ENCODE measurements at regions not wholly inside any gene's neighbourhood (a gene's known extent, or its start where the extent isn't known, plus 50 kb on each side); places are given as distances from the start of the nearest gene placed in this dataset.
"Not testable (repeated sequence)": the region's sequence is repeated elsewhere in the genome, so short reads cannot be mapped to it uniquely, and the experiment has no call there.

- no peak for DNase-seq
Measured at GRCh38 chr5:103425686-103426454, 136.7 kb downstream of the NUDT12 start.

DNA sequence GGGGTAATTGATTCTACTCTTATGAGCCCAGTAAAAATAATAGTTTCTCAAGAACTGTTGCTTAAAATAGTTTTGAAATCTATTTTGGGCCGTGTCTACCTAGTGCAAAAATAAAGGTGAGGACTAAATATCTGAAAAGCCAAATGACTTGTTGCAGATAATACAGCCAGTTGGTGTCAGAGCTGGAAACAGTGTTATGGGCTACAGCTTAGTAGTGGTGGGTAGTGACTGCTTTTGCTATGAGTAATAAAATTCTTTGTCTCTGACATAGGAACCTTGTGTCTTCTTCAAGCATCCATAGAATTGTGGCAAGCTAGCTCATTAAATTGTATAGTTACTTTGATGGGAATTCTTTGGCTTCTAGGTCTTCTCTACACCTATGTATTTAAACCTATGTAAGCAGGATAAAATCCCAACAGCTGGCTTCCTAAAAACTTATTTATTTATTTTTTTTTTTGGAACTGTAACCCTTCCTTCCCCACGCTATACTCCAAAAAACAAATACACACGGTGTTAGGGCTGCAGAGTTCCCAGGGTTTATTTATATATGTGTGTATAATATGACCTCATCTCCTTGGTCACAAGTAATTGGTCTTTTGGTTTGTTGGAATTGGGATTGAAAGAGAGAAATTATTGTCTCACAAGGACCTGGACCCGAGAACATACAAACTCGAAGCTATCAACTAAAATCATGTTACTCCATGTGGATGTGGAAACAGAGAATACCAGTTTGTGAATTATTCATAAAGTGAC, 138.0 kb downstream of the NUDT12 start:
- DNase-seq, result no peak

- no peak for DNase-seq
Measured at GRCh38 chr5:103424026-103424425, 138.6 kb downstream of the NUDT12 start.

GRCh38 chr5:103422756-103423155, 139.8 kb downstream of the NUDT12 start:
- DNase-seq, result no peak

- no peak for DNase-seq
Measured at GRCh38 chr5:103414604-103415003, 148.0 kb downstream of the NUDT12 start.

DNA sequence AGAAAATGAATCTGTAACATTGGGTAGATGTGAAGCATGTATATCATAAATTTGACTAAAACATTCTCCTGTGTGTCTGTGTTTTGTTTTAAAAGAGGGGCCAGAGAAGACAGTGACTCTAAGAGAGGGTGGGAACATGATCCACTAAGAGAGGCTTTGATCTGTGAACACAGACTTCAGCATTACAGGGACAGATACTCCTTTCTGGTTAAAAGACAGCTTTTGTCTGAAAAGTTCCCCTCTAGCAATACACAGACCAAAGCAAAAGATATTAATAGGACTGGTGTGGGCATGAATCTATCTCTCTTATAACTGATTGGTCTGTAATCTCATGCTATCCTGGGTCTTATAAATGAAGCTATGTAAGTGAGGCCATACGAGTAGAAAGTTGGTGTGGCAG, 150.9 kb downstream of the NUDT12 start:
- no peak for DNase-seq

- DNase-seq, result no peak
Measured at GRCh38 chr5:103410172-103410571, 151.6 kb downstream of the MACIR start.

GRCh38 chr5:103409013-103409670, 150.6 kb downstream of the MACIR start:
- no peak for DNase-seq

DNA sequence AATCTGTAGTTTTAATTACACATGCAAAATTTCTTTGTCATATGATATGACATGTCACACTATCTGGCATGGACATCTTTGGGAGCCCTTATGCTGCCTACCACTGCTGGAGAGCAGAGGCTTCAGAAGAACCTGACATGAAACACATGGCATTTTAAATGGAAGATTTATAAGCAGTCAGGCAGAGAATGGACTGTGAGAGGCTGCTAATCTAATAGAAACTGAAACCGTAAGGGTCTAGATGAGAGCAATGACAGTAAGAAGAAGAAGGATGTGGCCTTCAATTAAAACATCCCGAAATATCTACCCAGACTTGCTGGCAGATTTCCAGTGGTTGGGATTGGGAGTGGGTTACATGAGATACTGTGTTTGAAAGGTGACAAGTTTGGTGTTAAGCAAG, 149.8 kb downstream of the MACIR start:
- DNase-seq, result no peak

GRCh38 chr5:103407402-103407801, 148.8 kb downstream of the MACIR start:
- no peak for DNase-seq

DNA sequence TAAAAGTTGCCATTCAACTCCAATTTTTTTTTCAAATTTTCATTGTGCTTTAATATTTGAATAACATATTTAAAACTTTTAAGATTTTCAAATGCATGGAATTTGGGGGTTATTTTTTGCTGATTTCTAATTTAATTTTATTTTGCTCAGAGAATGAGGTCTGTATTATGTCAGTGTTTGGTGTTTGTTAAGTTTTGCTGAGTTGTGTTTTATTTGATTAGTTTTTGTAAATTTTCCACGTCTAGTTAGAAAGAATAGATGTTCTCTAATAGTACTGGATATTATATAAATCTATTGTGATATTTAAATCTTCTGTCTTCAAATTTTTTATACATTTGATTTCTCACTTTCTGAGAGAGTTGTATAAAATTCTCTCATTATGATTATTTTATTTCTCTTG, 145.9 kb downstream of the MACIR start:
- no peak for DNase-seq

GRCh38 chr5:103402851-103403250, 144.3 kb downstream of the MACIR start:
- DNase-seq, result no peak

DNA sequence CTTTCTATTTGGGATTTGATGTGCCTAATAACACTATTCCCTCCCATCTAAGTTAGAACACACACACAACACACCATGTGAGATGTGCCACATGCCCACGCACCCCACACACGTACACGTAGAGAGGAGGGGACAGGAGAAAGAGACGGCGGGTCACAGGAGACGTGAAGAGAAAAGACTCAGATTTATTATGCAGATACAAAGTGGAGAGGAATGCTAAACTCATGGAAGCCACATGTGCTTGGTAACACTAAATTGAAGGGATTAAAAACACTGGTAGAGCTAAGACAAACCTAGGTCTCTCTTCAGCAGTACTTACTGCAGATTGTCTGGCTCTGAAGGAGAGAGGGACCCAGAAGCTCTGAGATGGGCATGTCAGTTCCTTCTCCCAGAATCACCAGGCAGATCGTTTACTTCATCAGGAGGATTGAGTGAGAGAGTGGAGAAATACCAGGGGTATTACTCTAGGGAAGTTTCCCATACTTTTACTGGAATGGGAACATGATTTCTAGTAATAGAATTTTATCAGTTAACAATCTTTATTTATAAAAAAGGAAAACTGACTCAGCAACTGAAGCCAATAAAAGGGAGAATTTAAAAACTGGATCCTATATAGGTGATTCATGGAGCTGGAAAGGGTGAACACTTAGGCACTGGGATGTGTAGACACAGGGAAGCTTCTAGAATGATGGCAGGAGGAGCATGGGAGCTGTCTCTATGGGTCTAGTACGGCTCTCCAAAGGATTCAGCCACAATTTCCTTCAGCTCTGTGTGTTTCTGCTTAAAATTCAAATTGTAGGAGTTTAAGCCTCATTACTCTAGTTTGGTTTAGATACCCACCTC, 139.4 kb downstream of the MACIR start:
- DNase-seq, result no peak

- no peak for DNase-seq
Measured at GRCh38 chr5:103394676-103395075, 136.1 kb downstream of the MACIR start.

GRCh38 chr5:103393101-103393754, 134.7 kb downstream of the MACIR start:
- DNase-seq, result no peak

DNA sequence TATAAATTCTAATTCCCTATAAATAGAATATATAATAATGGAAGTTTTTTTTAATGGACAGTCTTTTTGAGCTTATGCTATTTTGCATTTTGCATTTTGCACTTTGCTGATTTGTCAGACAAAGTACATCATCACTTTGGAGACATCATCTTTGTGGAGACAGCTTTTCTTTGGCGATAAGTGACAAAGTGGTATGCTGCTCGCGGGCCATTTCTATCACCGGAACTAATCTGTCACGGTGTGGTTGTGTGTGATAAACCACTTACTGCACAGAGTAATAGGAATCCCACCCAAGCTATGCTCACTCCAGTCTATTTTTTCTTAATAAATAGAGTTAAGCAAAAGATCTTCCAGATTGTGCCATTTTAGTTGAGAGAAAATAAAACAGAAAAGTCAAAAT, 133.1 kb downstream of the MACIR start:
- no peak for DNase-seq

- DNase-seq, result no peak
Measured at GRCh38 chr5:103389846-103390245, 131.3 kb downstream of the MACIR start.

GRCh38 chr5:103389357-103389756, 130.8 kb downstream of the MACIR start:
- no peak for DNase-seq

GRCh38 chr5:103385722-103386121, 127.2 kb downstream of the MACIR start:
- no peak for DNase-seq

DNA sequence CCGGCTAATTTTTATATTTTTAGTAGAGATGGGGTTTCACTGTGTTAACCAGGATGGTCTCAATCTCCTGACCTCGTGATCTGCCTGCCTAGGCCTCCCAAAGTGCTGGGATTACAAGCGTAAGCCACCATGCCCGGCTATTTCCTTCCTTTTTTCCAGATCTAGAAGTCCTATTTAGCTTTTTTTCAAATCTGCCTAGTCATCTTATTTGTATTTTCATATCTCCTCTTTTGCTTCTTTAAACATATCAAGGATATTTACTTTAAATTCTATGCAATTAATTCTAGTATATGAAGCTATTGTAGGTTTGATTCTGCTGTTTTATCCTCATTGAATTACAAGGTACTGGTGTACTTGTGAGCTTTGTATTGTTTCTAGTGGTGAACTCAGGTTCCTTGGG, 119.1 kb downstream of the MACIR start:
- DNase-seq, result not testable (repeated sequence)

DNA sequence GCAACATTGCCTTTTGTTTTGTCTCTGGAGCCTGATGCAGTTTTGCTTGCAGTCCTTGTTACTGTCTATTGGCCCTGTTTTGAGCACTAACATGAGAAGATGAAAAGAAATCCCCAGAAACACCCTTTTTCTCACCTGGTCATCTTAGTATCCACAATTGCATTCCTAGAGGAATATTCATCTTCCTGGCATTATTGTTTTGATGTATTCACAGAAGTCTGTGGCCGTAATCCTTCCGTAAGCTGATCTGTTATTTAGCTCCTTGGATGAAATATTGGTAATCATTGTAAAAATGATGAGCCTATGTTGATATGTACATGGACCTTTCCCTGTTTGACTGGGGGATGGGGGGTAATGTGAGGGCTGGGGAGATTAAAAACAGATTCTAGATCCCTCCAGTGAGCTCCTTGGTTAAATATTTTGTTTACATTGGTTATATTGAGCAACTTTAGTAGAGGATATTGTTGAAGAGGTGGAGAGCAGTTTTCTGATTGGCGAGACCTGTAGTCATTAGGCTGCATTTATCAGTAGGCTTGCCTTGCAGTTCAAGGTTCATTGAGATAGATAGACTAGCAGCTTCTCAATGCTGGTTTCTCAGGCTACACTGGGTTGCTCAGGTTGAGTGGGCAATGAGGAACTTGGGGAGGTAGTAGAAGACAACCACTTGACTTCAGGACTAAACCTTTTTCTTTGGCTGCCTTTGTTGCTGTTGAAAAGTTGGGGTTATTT, 117.5 kb downstream of the MACIR start:
- no peak for DNase-seq

GRCh38 chr5:103375350-103375749, 116.8 kb downstream of the MACIR start:
- DNase-seq, result peak; percentile 44
